Neuronal stem cell (in vitro differentiated cells): ENCODE measurements at regions not wholly inside any gene's neighbourhood (a gene's known extent, or its start where the extent isn't known, plus 50 kb on each side); places are given as distances from the start of the nearest gene placed in this dataset.

Source experiments
- DNase-seq: peaks from one replicate; pipeline ENCODE4 v3.0.0-alpha.2; 2013; ENCODE audit warnings: low spot score
- H2AFZ ChIP-seq: one replicate; pipeline ENCODE4 v1.6.1; 2013; ENCODE audit warnings: mild to moderate bottlenecking, low read length, inconsistent platforms
- H2AK5ac ChIP-seq: 2 replicates; pipeline ENCODE4 v1.6.1; 2013; ENCODE audit warnings: low read depth, mild to moderate bottlenecking, inconsistent platforms, low read length, moderate library complexity, mixed read lengths
- H2BK120ac ChIP-seq: 2 replicates; pipeline ENCODE4 v1.6.1; 2013; ENCODE audit warnings: low read depth, mild to moderate bottlenecking, inconsistent platforms, low read length, moderate library complexity, mixed read lengths
- H2BK12ac ChIP-seq: one replicate; pipeline ENCODE4 v1.6.1; 2013; ENCODE audit warnings: low read length, inconsistent platforms
- H2BK15ac ChIP-seq: 2 replicates; pipeline ENCODE4 v1.6.1; 2013; ENCODE audit warnings: mild to moderate bottlenecking, low read length, inconsistent platforms, mixed read lengths
- H2BK5ac ChIP-seq: one replicate; pipeline ENCODE4 v1.6.1; 2013; ENCODE audit warnings: inconsistent platforms, mild to moderate bottlenecking, low read length, moderate library complexity
- H3K14ac ChIP-seq: one replicate; pipeline ENCODE4 v1.6.1; 2013; ENCODE audit warnings: low read length, inconsistent platforms
- H3K18ac ChIP-seq: 2 replicates; pipeline ENCODE4 v1.6.1; 2013; ENCODE audit warnings: low read length, inconsistent platforms
- H3K23ac ChIP-seq: 2 replicates; pipeline ENCODE4 v1.6.1; 2013; ENCODE audit warnings: low read depth, mild to moderate bottlenecking, mixed read lengths, low read length, inconsistent platforms; ENCODE audit not compliant: poor library complexity
- H3K27ac ChIP-seq: replicated peaks from 3 replicates; pipeline ENCODE4 v1.5.1; 2013; ENCODE audit warnings: low read length, inconsistent platforms
- H3K27me3 ChIP-seq, 3 experiments: 2 replicates each; pipeline ENCODE4 v1.6.1; 2013; ENCODE audit warnings: low read length in 3 of 3, mild to moderate bottlenecking in 2 of 3, inconsistent platforms in 1 of 3, low read depth in 1 of 3, mixed read lengths in 1 of 3, moderate library complexity in 1 of 3; ENCODE audit not compliant: control insufficient read depth in 3 of 3, insufficient read depth in 3 of 3
- H3K36me3 ChIP-seq, 2 donors: replicated peaks in 1 of 2; 2 replicates each; pipeline ENCODE4 v1.6.1; 2013; ENCODE audit warnings: low read length in 2 of 2; ENCODE audit not compliant: control insufficient read depth in 2 of 2, insufficient read depth in 2 of 2
- H3K4ac ChIP-seq: 2 replicates; pipeline ENCODE4 v1.6.1; 2013; ENCODE audit warnings: inconsistent platforms, mild to moderate bottlenecking, low read length, moderate library complexity
- H3K4me1 ChIP-seq, 2 donors: 1 replicate in 1 of 2; 2 replicates in 1 of 2; pipeline ENCODE4 v1.6.1; 2013; ENCODE audit warnings: low read length in 2 of 2, low read depth in 1 of 2; ENCODE audit not compliant: control insufficient read depth in 2 of 2, insufficient read depth in 1 of 2
- H3K4me2 ChIP-seq: one replicate; pipeline ENCODE4 v1.6.1; 2013; ENCODE audit warnings: mild to moderate bottlenecking, low read length, inconsistent platforms; ENCODE audit not compliant: insufficient read depth, poor library complexity, severe bottlenecking
- H3K4me3 ChIP-seq, 2 donors: 2 replicates each; pipeline ENCODE4 v1.5.1; 2013; ENCODE audit warnings: low read length in 2 of 2, mild to moderate bottlenecking in 2 of 2, inconsistent platforms in 1 of 2, moderate library complexity in 1 of 2
- H3K79me1 ChIP-seq: one replicate; pipeline ENCODE4 v1.6.1; 2013; ENCODE audit warnings: low read depth, mild to moderate bottlenecking, inconsistent platforms, low read length, moderate library complexity
- H3K9ac ChIP-seq: one replicate; pipeline ENCODE4 v1.6.1; 2013; ENCODE audit warnings: mild to moderate bottlenecking, low read depth, low read length, inconsistent platforms; ENCODE audit not compliant: poor library complexity
- H3K9me3 ChIP-seq, 2 donors: replicated peaks in 1 of 2; 2 replicates each; pipeline versions ENCODE3 to v1.6.1; 2013; ENCODE audit warnings: low read length in 2 of 2, mild to moderate bottlenecking in 2 of 2, inconsistent platforms in 1 of 2, low read depth in 1 of 2, mixed read lengths in 1 of 2, moderate library complexity in 1 of 2; ENCODE audit not compliant: control insufficient read depth in 2 of 2, insufficient read depth in 1 of 2
- H4K8ac ChIP-seq: one replicate; pipeline ENCODE4 v1.6.1; 2013; ENCODE audit warnings: low read depth, mild to moderate bottlenecking, inconsistent platforms, low read length, moderate library complexity
- H4K91ac ChIP-seq: one replicate; pipeline ENCODE4 v1.6.1; 2013; ENCODE audit warnings: low read length, low read depth, mild to moderate bottlenecking, inconsistent platforms; ENCODE audit not compliant: poor library complexity
- WGBS, 2 donors: extraction: QIAGEN DNeasy Blood & Tissue Kit; methylation state at CpG; one replicate each; pipeline ENCODE4 v1.1.7; 2013; ENCODE audit warnings: missing lambda C conversion rate in 2 of 2, mixed read lengths in 1 of 2; ENCODE audit not compliant: insufficient read length in 2 of 2, insufficient replicate concordance in 1 of 2; ENCODE audit errors: extremely low coverage in 2 of 2; 5-methylcytosine and 5-hydroxymethylcytosine counted together

GRCh38 chr9:109910671-109911518 lies 130.9 kb downstream of the PALM2AKAP2 start:
- Histone ChIP-seq H4K91ac (no peak overlapping the region), H2BK120ac (no peak overlapping the region), H2BK12ac (no peak overlapping the region), H2AFZ (peak overlapping the region; percentile 23), H2AK5ac (no peak overlapping the region), H4K8ac (no peak overlapping the region), H3K27me3 (no peaks in the 10 kb centered on the region), H3K18ac (no peak overlapping the region), H3K27ac (no peak overlapping the region), H3K4me3 (peak overlapping the region in 1 of 2 donors; percentile 42), H3K36me3 (no peaks in the 10 kb centered on the region), H3K14ac (no peak overlapping the region), H3K4me1 (peaks cover 6% of the 10 kb centered on the region in 2 donors), H3K79me1 (peaks cover 1% of the 10 kb centered on the region), H3K23ac (peak overlapping the region; percentile 12), H3K4ac (no peak overlapping the region), H3K9me3 (no peaks in the 10 kb centered on the region), H2BK5ac (no peak overlapping the region), H2BK15ac (no peak overlapping the region), H3K9ac (no peak overlapping the region), H3K4me2 (no peak overlapping the region)
- WGBS, 2 donors: no CpG with 5 or more reads among the region's 5 CpGs
- DNase-seq: no peak

DNA sequence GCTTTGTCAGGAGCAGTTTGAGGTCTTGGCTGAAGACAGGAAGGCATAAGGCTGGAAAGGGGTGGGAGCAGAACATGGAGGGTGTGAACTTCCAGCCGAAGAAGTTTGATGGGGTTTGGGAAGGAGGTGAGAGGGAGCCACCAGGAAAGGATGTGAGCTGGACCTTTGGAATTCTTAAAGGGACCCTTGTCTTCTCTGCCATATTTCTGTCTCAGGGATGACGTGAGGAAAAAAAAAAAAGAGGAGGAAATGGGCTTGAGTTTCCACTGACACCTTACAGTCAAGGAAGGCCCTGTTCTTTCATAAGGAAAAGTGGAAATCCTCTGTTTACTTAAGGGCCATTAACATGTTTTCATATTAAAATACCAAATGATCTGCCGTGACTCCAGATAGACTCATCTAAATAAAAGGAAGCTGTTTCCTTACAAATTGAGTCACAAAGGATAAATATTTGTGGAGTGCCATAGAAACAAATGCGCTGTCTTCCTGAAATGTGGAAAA lies 132.1 kb downstream of the PALM2AKAP2 start:
- no peak overlapping the region for H4K8ac ChIP-seq
- no peak overlapping the region for H2AK5ac ChIP-seq
- no peak for DNase-seq
- H2BK120ac ChIP-seq: no peak overlapping the region
- peaks cover 1% of the 10 kb centered on the region for H3K79me1 ChIP-seq
- no peak overlapping the region for H3K4me2 ChIP-seq
- no peak overlapping the region for H4K91ac ChIP-seq
- H2BK12ac ChIP-seq: no peak overlapping the region
- no peak overlapping the region for H3K14ac ChIP-seq
- H3K18ac ChIP-seq: no peak overlapping the region
- no peaks in the 10 kb centered on the region for H3K27me3 ChIP-seq
- no peak overlapping the region for H2AFZ ChIP-seq
- no peak overlapping the region for H3K9ac ChIP-seq
- peaks cover 2 to 3% of the 10 kb centered on the region in 2 donors for H3K4me1 ChIP-seq
- no peak overlapping the region for H2BK15ac ChIP-seq
- no peaks in the 10 kb centered on the region for H3K36me3 ChIP-seq
- H3K4ac ChIP-seq: no peak overlapping the region
- no peaks in the 10 kb centered on the region for H3K9me3 ChIP-seq
- H3K27ac ChIP-seq: no peak overlapping the region
- no peak overlapping the region for H3K4me3 ChIP-seq
- no CpG with 5 or more reads among the region's 4 CpGs for WGBS, 2 donors
- no peak overlapping the region for H3K23ac ChIP-seq
- no peak overlapping the region for H2BK5ac ChIP-seq

GRCh38 chr9:109912726-109913460 lies 132.9 kb downstream of the PALM2AKAP2 start:
- Histone ChIP-seq H3K9ac (no peak overlapping the region), H2BK120ac (no peak overlapping the region), H3K14ac (no peak overlapping the region), H3K4me1 (no peaks in the 10 kb centered on the region), H4K8ac (no peak overlapping the region), H2BK5ac (no peak overlapping the region), H2BK15ac (no peak overlapping the region), H3K79me1 (peaks cover 1% of the 10 kb centered on the region), H3K4me3 (no peak overlapping the region), H3K27me3 (no peaks in the 10 kb centered on the region), H3K9me3 (no peaks in the 10 kb centered on the region), H4K91ac (no peak overlapping the region), H2AFZ (no peak overlapping the region), H3K4ac (no peak overlapping the region), H3K23ac (no peak overlapping the region), H3K4me2 (no peak overlapping the region), H3K18ac (no peak overlapping the region), H3K27ac (no peak overlapping the region), H3K36me3 (no peaks in the 10 kb centered on the region), H2BK12ac (no peak overlapping the region), H2AK5ac (no peak overlapping the region)
- DNase-seq: no peak
- WGBS, 2 donors: no CpG with 5 or more reads among the region's 7 CpGs

GRCh38 chr9:109913461-109913810 lies 133.4 kb downstream of the PALM2AKAP2 start:
- no peak overlapping the region for H3K4me3 ChIP-seq
- H3K27ac ChIP-seq: no peak overlapping the region
- no peak overlapping the region for H2AFZ ChIP-seq
- no peak overlapping the region for H3K9ac ChIP-seq
- no peak overlapping the region for H2BK120ac ChIP-seq
- H3K4me2 ChIP-seq: no peak overlapping the region
- H3K9me3 ChIP-seq: no peaks in the 10 kb centered on the region
- no peaks in the 10 kb centered on the region for H3K36me3 ChIP-seq
- no peak overlapping the region for H2BK5ac ChIP-seq
- H3K27me3 ChIP-seq: no peaks in the 10 kb centered on the region
- H3K18ac ChIP-seq: no peak overlapping the region
- H3K4ac ChIP-seq: no peak overlapping the region
- no peak overlapping the region for H4K8ac ChIP-seq
- no peak for DNase-seq
- no peaks in the 10 kb centered on the region for H3K4me1 ChIP-seq
- H3K23ac ChIP-seq: no peak overlapping the region
- H2BK12ac ChIP-seq: no peak overlapping the region
- no peak overlapping the region for H3K14ac ChIP-seq
- WGBS, 2 donors: no CpG with 5 or more reads among the region's 2 CpGs
- H3K79me1 ChIP-seq: peaks cover 1% of the 10 kb centered on the region
- no peak overlapping the region for H4K91ac ChIP-seq
- no peak overlapping the region for H2BK15ac ChIP-seq
- H2AK5ac ChIP-seq: no peak overlapping the region
